CD4-positive, alpha-beta T cell (primary cell): ENCODE measurements at regions not wholly inside any gene's neighbourhood (a gene's known extent, or its start where the extent isn't known, plus 50 kb on each side); places are given as distances from the start of the nearest gene placed in this dataset.

ENCODE experiments used
- ATAC-seq: fragments of 200-7000 bp; cut with Tn5 transposase; one replicate; pipeline ENCODE4 v1.10.0; 2022; ENCODE audit warnings: mild to moderate bottlenecking; ENCODE audit not compliant: poor library complexity
- CTCF ChIA-PET: fragments of 350-600 bp; sonication (Branson Sonifier 250); formaldehyde crosslinking; loops from one replicate; lab custom pipeline; 2021; ENCODE audit warnings: antibody characterized with exemption, inconsistent platforms; lab: Charles Lee
- POLR2A ChIA-PET: fragments of 350-600 bp; sonication (Branson Sonifier 250); formaldehyde crosslinking; loops from one replicate; lab custom pipeline; 2021; ENCODE audit warnings: antibody characterized with exemption, inconsistent platforms; lab: Charles Lee
- DNase-seq, 14 experiments: peaks; one replicate each; pipeline ENCODE4 v3.0.0-alpha.2; 2013 to 2020; ENCODE audit warnings: mixed read lengths in 2 of 14
- H3K27ac ChIP-seq, 2 donors: one replicate each; pipeline versions ENCODE4 v1.5.1 to v1.7.0; 2013; ENCODE audit warnings: low read length in 2 of 2, low read depth in 1 of 2, mild to moderate bottlenecking in 1 of 2
- H3K27me3 ChIP-seq, 2 experiments: 1 replicate in 1 of 2; 2 replicates in 1 of 2; pipeline versions ENCODE4 v1.6.1 to v1.7.0; 2013; ENCODE audit warnings: low read length in 2 of 2, control low read depth in 1 of 2, mild to moderate bottlenecking in 1 of 2, moderate library complexity in 1 of 2; ENCODE audit not compliant: insufficient read depth in 2 of 2, control insufficient read depth in 1 of 2
- H3K36me3 ChIP-seq: one replicate; pipeline ENCODE4 v1.6.1; 2013; ENCODE audit warnings: low read length, control low read depth; ENCODE audit not compliant: insufficient read depth
- H3K4me1 ChIP-seq: one replicate; pipeline ENCODE4 v1.6.1; 2013; ENCODE audit warnings: low read length, control low read depth; ENCODE audit not compliant: insufficient read depth
- H3K4me3 ChIP-seq: one replicate; pipeline ENCODE4 v1.5.1; 2013; ENCODE audit warnings: mild to moderate bottlenecking, low read length, moderate library complexity
- H3K9me3 ChIP-seq, 2 experiments: 1 replicate in 1 of 2; 2 replicates in 1 of 2; pipeline versions ENCODE4 v1.6.1 to v1.7.0; 2013; ENCODE audit warnings: low read length in 2 of 2, mild to moderate bottlenecking in 2 of 2, control low read depth in 1 of 2, moderate library complexity in 1 of 2; ENCODE audit not compliant: control insufficient read depth in 1 of 2, insufficient read depth in 1 of 2
- H3K27ac Mint-ChIP-seq: one replicate; pipeline ENCODE4 v1.8.0; 2020; ENCODE audit warnings: mixed read lengths
- H3K27me3 Mint-ChIP-seq: one replicate; pipeline ENCODE4 v1.8.0; 2021; ENCODE audit warnings: mixed read lengths
- H3K36me3 Mint-ChIP-seq: one replicate; pipeline ENCODE4 v1.8.0; 2021; ENCODE audit warnings: low read depth, mixed read lengths
- H3K4me1 Mint-ChIP-seq: one replicate; pipeline ENCODE4 v1.8.0; 2021; ENCODE audit warnings: low read depth, mixed read lengths
- H3K4me3 Mint-ChIP-seq: one replicate; pipeline ENCODE4 v1.8.0; 2020; ENCODE audit warnings: mild to moderate bottlenecking, mixed read lengths
- H3K9me3 Mint-ChIP-seq: one replicate; pipeline ENCODE4 v1.8.0; 2020; ENCODE audit warnings: mixed read lengths
- CTCF ChIP-seq: fragments of 200-600 bp; IDR thresholded peaks from one replicate; pipeline ENCODE4 v1.8.0; 2022; ENCODE audit warnings: antibody characterized with exemption, mild to moderate bottlenecking
- intact Hi-C, 2 experiments: fragments of 100-400 bp; cut with DNase I in 1 of 2; cut with micrococcal nuclease in 1 of 2; formaldehyde crosslinking; loops; one replicate each; pipeline versions ENCODE4 v1.15.1 to v1.9.0; 2023 to 2025; cut with DNase I, micrococcal nuclease

GRCh38 chr4:100722866-100723459, 205.1 kb upstream of the EMCN start:
- DNase-seq (no peak), ATAC-seq (no peak)
- Mint-ChIP-seq H3K36me3 (no peaks in the 10 kb centered on the region), H3K4me1 (no peaks in the 10 kb centered on the region), H3K9me3 (no peaks in the 10 kb centered on the region), H3K27me3 (peaks cover 8% of the 10 kb centered on the region), H3K27ac (no peak overlapping the region), H3K4me3 (no peak overlapping the region)
- H3K27ac ChIP-seq = no peak overlapping the region
- H3K4me1 ChIP-seq = no peaks in the 10 kb centered on the region
- POLR2A ChIA-PET = no interaction called here
- H3K9me3 ChIP-seq = peaks cover 0 to 4% of the 10 kb centered on the region in 2 experiments
- intact Hi-C loops = no loop called here
- TF ChIP-seq CTCF = no peak
- H3K4me3 ChIP-seq = no peak overlapping the region
- CTCF ChIA-PET = no interaction called here
- H3K36me3 ChIP-seq = no peaks in the 10 kb centered on the region
- no peaks in the 10 kb centered on the region for H3K27me3 ChIP-seq

GRCh38 chr4:100722133-100722532, 204.3 kb upstream of the EMCN start:
- H3K4me1 ChIP-seq = no peaks in the 10 kb centered on the region
- no peak overlapping the region for H3K27ac ChIP-seq
- Mint-ChIP-seq H3K27me3 (peaks cover 8% of the 10 kb centered on the region), H3K27ac (no peak overlapping the region), H3K36me3 (no peaks in the 10 kb centered on the region), H3K4me3 (no peak overlapping the region), H3K9me3 (no peaks in the 10 kb centered on the region), H3K4me1 (no peaks in the 10 kb centered on the region)
- H3K9me3 ChIP-seq = peaks cover 0 to 4% of the 10 kb centered on the region in 2 experiments
- H3K27me3 ChIP-seq = no peaks in the 10 kb centered on the region
- no peak for DNase-seq
- no peak for ATAC-seq
- ChIA-PET POLR2A (no interaction called here), CTCF (no interaction called here)
- no peak overlapping the region for H3K4me3 ChIP-seq
- no peaks in the 10 kb centered on the region for H3K36me3 ChIP-seq
- no peak for TF ChIP-seq CTCF
- intact Hi-C loops = no loop called here

GRCh38 chr4:100721490-100721889, 203.7 kb upstream of the EMCN start:
- Mint-ChIP-seq H3K4me1 (no peaks in the 10 kb centered on the region), H3K36me3 (no peaks in the 10 kb centered on the region), H3K4me3 (no peak overlapping the region), H3K9me3 (no peaks in the 10 kb centered on the region), H3K27ac (no peak overlapping the region), H3K27me3 (peaks cover 8% of the 10 kb centered on the region)
- no peaks in the 10 kb centered on the region for H3K27me3 ChIP-seq
- ATAC-seq = no peak
- no peaks in the 10 kb centered on the region for H3K36me3 ChIP-seq
- no peak overlapping the region for H3K27ac ChIP-seq
- no peak overlapping the region for H3K4me3 ChIP-seq
- intact Hi-C loops = no loop called here
- ChIA-PET POLR2A (no interaction called here), CTCF (no interaction called here)
- no peaks in the 10 kb centered on the region for H3K4me1 ChIP-seq
- no peak for DNase-seq
- H3K9me3 ChIP-seq = peaks cover 0 to 4% of the 10 kb centered on the region in 2 experiments
- no peak for TF ChIP-seq CTCF
